A549 (cell line): ENCODE measurements at regions not wholly inside any gene's neighbourhood (a gene's known extent, or its start where the extent isn't known, plus 50 kb on each side); places are given as distances from the start of the nearest gene placed in this dataset.

ENCODE experiments used
- ATAC-seq, 2 experiments: fragments of 200-7000 bp in 1 of 2; fragments of >200 bp in 1 of 2; cut with Nextera tagmentation in 1 of 2; cut with Tn5 transposase in 1 of 2; 3 replicates each; pipeline versions ENCODE4 v1.8.0 to v1.9.1; 2018 to 2020; ENCODE audit warnings: mild to moderate bottlenecking in 1 of 2, moderate library complexity in 1 of 2
- CTCF ChIA-PET: fragments of 300-600 bp; sonication (Branson Sonifier 250); formaldehyde crosslinking; extraction: SDS; loops from one replicate; lab custom pipeline; 2021; ENCODE audit warnings: antibody characterized with exemption, inconsistent platforms; lab: Yijun Ruan, JAX
- POLR2A ChIA-PET: fragments of 350-600 bp; formaldehyde crosslinking; extraction: SDS; loops from one replicate; lab custom pipeline; 2021; ENCODE audit warnings: antibody characterized with exemption, inconsistent platforms; lab: Yijun Ruan, JAX
- DNase-seq, 2 experiments: peaks; one replicate each; pipeline versions ENCODE4 v3.0.0 to v3.0.0-alpha.2; 2011 to 2016; ENCODE audit warnings: low read depth in 1 of 2, low spot score in 1 of 2
- FAIRE-seq: peaks from 2 replicates; lab custom pipeline; 2011; peaks lifted over from hg19 to GRCh38; lab: Jason Lieb, UNC
- H3K27ac ChIP-seq, 2 experiments: fragments of >200 bp; sonication (Bioruptor Twin); formaldehyde crosslinking; 3 replicates each; pipeline ENCODE4 v1.5.1; 2016 to 2017
- H3K4me1 ChIP-seq: fragments of >200 bp; sonication (Bioruptor Twin); formaldehyde crosslinking; 3 replicates; pipeline ENCODE4 v1.6.1; 2016
- H3K4me2 ChIP-seq: fragments of >200 bp; sonication (Bioruptor Twin); formaldehyde crosslinking; 3 replicates; pipeline ENCODE4 v1.6.1; 2016
- H3K4me3 ChIP-seq: fragments of >200 bp; sonication (Bioruptor Twin); formaldehyde crosslinking; 3 replicates; pipeline ENCODE4 v1.5.1; 2016
- H3K9me3 ChIP-seq: fragments of >200 bp; sonication (Bioruptor Twin); formaldehyde crosslinking; 3 replicates; pipeline ENCODE4 v1.6.1; 2016
- CTCF ChIP-seq: fragments of >200 bp; sonication (Bioruptor Twin); formaldehyde crosslinking; IDR thresholded peaks from 3 replicates; pipeline ENCODE4 v1.5.1; 2016
- E2F6 ChIP-seq: IDR thresholded peaks from 2 replicates; pipeline ENCODE4 v1.6.1; 2012; ENCODE audit warnings: low read depth, borderline replicate concordance
- EHF ChIP-seq: fragments of 250-450 bp; sonication (Bioruptor Pico); IDR thresholded peaks from 2 replicates; pipeline ENCODE4 v1.5.0; 2020; ENCODE audit warnings: mild to moderate bottlenecking
- FOXS1 ChIP-seq: fragments of 250-450 bp; sonication (Bioruptor Pico); IDR thresholded peaks from 2 replicates; pipeline ENCODE4 v1.5.0; 2020; ENCODE audit warnings: mild to moderate bottlenecking, moderate library complexity
- HDAC2 ChIP-seq: fragments of 200-600 bp; sonication (generic); IDR thresholded peaks from 2 replicates; pipeline ENCODE4 v1.6.1; 2016
- HOXA7 ChIP-seq: fragments of 250-450 bp; sonication (Bioruptor Pico); IDR thresholded peaks from 2 replicates; pipeline ENCODE4 v1.5.0; 2020; ENCODE audit warnings: mild to moderate bottlenecking, moderate library complexity
- HOXB13 ChIP-seq: fragments of 250-450 bp; sonication (Bioruptor Pico); IDR thresholded peaks from 2 replicates; pipeline ENCODE4 v1.5.0; 2020; ENCODE audit warnings: low read depth, mild to moderate bottlenecking, moderate library complexity
- HOXB5 ChIP-seq: fragments of 250-450 bp; sonication (Bioruptor Pico); IDR thresholded peaks from 2 replicates; pipeline ENCODE4 v1.5.0; 2020; ENCODE audit warnings: mild to moderate bottlenecking, moderate library complexity
- JUN ChIP-seq, 2 experiments: fragments of >200 bp; sonication (Bioruptor Twin); formaldehyde crosslinking; IDR thresholded peaks; 2 replicates in 1 of 2; 3 replicates in 1 of 2; pipeline ENCODE4 v1.6.1; 2016 to 2017
- POLR2A ChIP-seq: IDR thresholded peaks from 2 replicates; pipeline ENCODE4 v1.6.1; 2012; ENCODE audit warnings: mild to moderate bottlenecking, low read length
- RARB ChIP-seq: fragments of 250-450 bp; sonication (Bioruptor Pico); IDR thresholded peaks from 2 replicates; pipeline ENCODE4 v1.8.0; 2021; ENCODE audit warnings: mild to moderate bottlenecking, moderate library complexity
- RCOR1 ChIP-seq: fragments of 150-350 bp; IDR thresholded peaks from 2 replicates; pipeline ENCODE4 v1.6.1; 2014; ENCODE audit warnings: antibody characterized with exemption, low read length, low read depth
- REST ChIP-seq: fragments of 200-600 bp; sonication (generic); IDR thresholded peaks from 2 replicates; pipeline ENCODE4 v1.6.1; 2016; ENCODE audit warnings: antibody characterized with exemption, mild to moderate bottlenecking, moderate library complexity
- ZFP36 ChIP-seq: fragments of 450-650 bp; IDR thresholded peaks from 2 replicates; pipeline ENCODE4 v1.6.1; 2014; ENCODE audit warnings: borderline replicate concordance; ENCODE audit not compliant: partially characterized antibody
- ZNF302 ChIP-seq: fragments of 250-450 bp; sonication (Bioruptor Pico); IDR thresholded peaks from 2 replicates; pipeline ENCODE4 v1.9.0; 2021; ENCODE audit warnings: inconsistent platforms, mild to moderate bottlenecking, moderate library complexity
- WGBS: methylation state at CpG from one replicate; pipeline ENCODE4 v1.1.6; 2017; ENCODE audit errors: missing lambda C conversion rate; 5-methylcytosine and 5-hydroxymethylcytosine counted together
- TF ChIP-seq, protein P1 (sequence below): fragments of >200 bp; sonication (Bioruptor Twin); formaldehyde crosslinking; IDR thresholded peaks from 2 replicates; pipeline ENCODE4 v1.6.1; 2016
- TF ChIP-seq, protein P2 (sequence below): fragments of 450-650 bp; IDR thresholded peaks from 2 replicates; pipeline ENCODE4 v1.6.1; 2014; ENCODE audit warnings: antibody characterized with exemption
- TF ChIP-seq, protein P3 (sequence below): fragments of >200 bp; sonication (Bioruptor Twin); formaldehyde crosslinking; IDR thresholded peaks from 3 replicates; pipeline ENCODE4 v1.6.1; 2016
- TF ChIP-seq, protein P4 (sequence below): IDR thresholded peaks from 2 replicates; pipeline ENCODE4 v1.6.1; 2012
- TF ChIP-seq, protein P5 (sequence below): fragments of 150-350 bp; IDR thresholded peaks from 2 replicates; pipeline ENCODE4 v1.6.1; 2014; ENCODE audit warnings: low read depth, mild to moderate bottlenecking, low read length

GRCh38 chr22:26906464-26906863, 249.1 kb downstream of the MIAT start:
- H3K4me2 ChIP-seq, result no peak overlapping the region
- H3K27ac ChIP-seq, result no peak overlapping the region
- ATAC-seq, result no peak
- WGBS, result 83% methylated on average over 10 of the region's 10 CpGs
- DNase-seq, result no peak
- peaks cover 4% of the 10 kb centered on the region; the same call in 1 of the 3 replicates for H3K4me1 ChIP-seq
- ChIA-PET POLR2A (no interaction called here), CTCF (interaction anchor here (1.2 kb wide), 1 partner anchor 182 kb away, joined by 3 read pairs; no protein-coding TSS in a partner anchor)
- FAIRE-seq, result no peak
- H3K4me3 ChIP-seq, result no peak overlapping the region
- no peaks in the 10 kb centered on the region for H3K9me3 ChIP-seq
- TF ChIP-seq ZNF302 (CRISPR knock-in tag) (no peak), EHF (CRISPR knock-in tag) (no peak), REST (no peak), FOXS1 (CRISPR knock-in tag) (no peak), HDAC2 (no peak), HOXA7 (CRISPR knock-in tag) (no peak), HOXB5 (CRISPR knock-in tag) (no peak), RARB (CRISPR knock-in tag) (no peak)
- TF ChIP-seq, protein P1, sequence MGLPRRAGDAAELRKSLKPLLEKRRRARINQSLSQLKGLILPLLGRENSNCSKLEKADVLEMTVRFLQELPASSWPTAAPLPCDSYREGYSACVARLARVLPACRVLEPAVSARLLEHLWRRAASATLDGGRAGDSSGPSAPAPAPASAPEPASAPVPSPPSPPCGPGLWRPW, result no peak
- TF ChIP-seq, protein P2, sequence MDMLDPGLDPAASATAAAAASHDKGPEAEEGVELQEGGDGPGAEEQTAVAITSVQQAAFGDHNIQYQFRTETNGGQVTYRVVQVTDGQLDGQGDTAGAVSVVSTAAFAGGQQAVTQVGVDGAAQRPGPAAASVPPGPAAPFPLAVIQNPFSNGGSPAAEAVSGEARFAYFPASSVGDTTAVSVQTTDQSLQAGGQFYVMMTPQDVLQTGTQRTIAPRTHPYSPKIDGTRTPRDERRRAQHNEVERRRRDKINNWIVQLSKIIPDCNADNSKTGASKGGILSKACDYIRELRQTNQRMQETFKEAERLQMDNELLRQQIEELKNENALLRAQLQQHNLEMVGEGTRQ, result no peak
- TF ChIP-seq, protein P3, sequence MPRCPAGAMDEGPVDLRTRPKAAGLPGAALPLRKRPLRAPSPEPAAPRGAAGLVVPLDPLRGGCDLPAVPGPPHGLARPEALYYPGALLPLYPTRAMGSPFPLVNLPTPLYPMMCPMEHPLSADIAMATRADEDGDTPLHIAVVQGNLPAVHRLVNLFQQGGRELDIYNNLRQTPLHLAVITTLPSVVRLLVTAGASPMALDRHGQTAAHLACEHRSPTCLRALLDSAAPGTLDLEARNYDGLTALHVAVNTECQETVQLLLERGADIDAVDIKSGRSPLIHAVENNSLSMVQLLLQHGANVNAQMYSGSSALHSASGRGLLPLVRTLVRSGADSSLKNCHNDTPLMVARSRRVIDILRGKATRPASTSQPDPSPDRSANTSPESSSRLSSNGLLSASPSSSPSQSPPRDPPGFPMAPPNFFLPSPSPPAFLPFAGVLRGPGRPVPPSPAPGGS, result no peak
- TF ChIP-seq, protein P4, sequence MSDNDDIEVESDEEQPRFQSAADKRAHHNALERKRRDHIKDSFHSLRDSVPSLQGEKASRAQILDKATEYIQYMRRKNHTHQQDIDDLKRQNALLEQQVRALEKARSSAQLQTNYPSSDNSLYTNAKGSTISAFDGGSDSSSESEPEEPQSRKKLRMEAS, result no peak

- DNase-seq (no peak), ATAC-seq (no peak), FAIRE-seq (no peak)
- POLR2A ChIA-PET, result no interaction called here
- Histone ChIP-seq H3K4me3 (no peak overlapping the region), H3K4me2 (no peak overlapping the region), H3K4me1 (peaks cover under 1% of the 10 kb centered on the region; the same call in 1 of the 3 replicates), H3K9me3 (no peaks in the 10 kb centered on the region), H3K27ac (no peak overlapping the region)
- WGBS, result 90% methylated on average over 2 of the region's 2 CpGs
- TF ChIP-seq RCOR1 (no peak), JUN (IDR thresholded peaks at IDR 0.05) (no peak), POLR2A (no peak), HOXB5 (CRISPR knock-in tag) (no peak), CTCF (no peak), HOXB13 (CRISPR knock-in tag) (no peak), E2F6 (no peak), ZFP36 (no peak)
- TF ChIP-seq, protein P5, sequence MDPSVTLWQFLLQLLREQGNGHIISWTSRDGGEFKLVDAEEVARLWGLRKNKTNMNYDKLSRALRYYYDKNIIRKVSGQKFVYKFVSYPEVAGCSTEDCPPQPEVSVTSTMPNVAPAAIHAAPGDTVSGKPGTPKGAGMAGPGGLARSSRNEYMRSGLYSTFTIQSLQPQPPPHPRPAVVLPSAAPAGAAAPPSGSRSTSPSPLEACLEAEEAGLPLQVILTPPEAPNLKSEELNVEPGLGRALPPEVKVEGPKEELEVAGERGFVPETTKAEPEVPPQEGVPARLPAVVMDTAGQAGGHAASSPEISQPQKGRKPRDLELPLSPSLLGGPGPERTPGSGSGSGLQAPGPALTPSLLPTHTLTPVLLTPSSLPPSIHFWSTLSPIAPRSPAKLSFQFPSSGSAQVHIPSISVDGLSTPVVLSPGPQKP, result no peak
- TF ChIP-seq, protein P3, result no peak
- CTCF ChIA-PET, result interaction anchor here (1.2 kb wide), 1 partner anchor 181 kb away, joined by 3 read pairs; no protein-coding TSS in a partner anchor
These were observed 250.0 kb downstream of the MIAT start for GRCh38 chr22:26907366-26907765.
